Naive B cell (primary cell): ENCODE measurements at regions not wholly inside any gene's neighbourhood (a gene's known extent, or its start where the extent isn't known, plus 50 kb on each side); places are given as distances from the start of the nearest gene placed in this dataset.

Source experiments
- ATAC-seq, 2 donors: fragments of 150-1000 bp; cut with Tn5 transposase; 2 replicates each; pipeline ENCODE4 v1.10.0; 2021; ENCODE audit warnings: low read depth in 2 of 2, mild to moderate bottlenecking in 2 of 2, moderate library complexity in 2 of 2
- DNase-seq: peaks from one replicate; pipeline ENCODE4 v3.0.0; 2022
- H3K27ac Mint-ChIP-seq, 6 donors: one replicate each; pipeline ENCODE4 v1.8.0; 2020 to 2022; ENCODE audit warnings: mild to moderate bottlenecking in 6 of 6, mixed read lengths in 6 of 6, moderate library complexity in 5 of 6, inconsistent platforms in 2 of 6
- H3K27me3 Mint-ChIP-seq, 3 donors: one replicate each; pipeline ENCODE4 v1.8.0; 2021 to 2022; ENCODE audit warnings: mixed read lengths in 3 of 3, mild to moderate bottlenecking in 1 of 3
- H3K36me3 Mint-ChIP-seq, 2 donors: one replicate each; pipeline ENCODE4 v1.8.0; 2020 to 2022; ENCODE audit warnings: mixed read lengths in 2 of 2, inconsistent platforms in 1 of 2, mild to moderate bottlenecking in 1 of 2
- H3K4me1 Mint-ChIP-seq, 3 donors: one replicate each; pipeline ENCODE4 v1.8.0; 2020 to 2022; ENCODE audit warnings: mixed read lengths in 3 of 3, inconsistent platforms in 1 of 3, mild to moderate bottlenecking in 1 of 3, moderate library complexity in 1 of 3
- H3K4me3 Mint-ChIP-seq, 8 donors: one replicate each; pipeline ENCODE4 v1.8.0; 2020 to 2022; ENCODE audit warnings: mild to moderate bottlenecking in 8 of 8, mixed read lengths in 8 of 8, moderate library complexity in 8 of 8, inconsistent platforms in 2 of 8
- H3K9me3 Mint-ChIP-seq, 7 donors: one replicate each; pipeline ENCODE4 v1.8.0; 2020 to 2022; ENCODE audit warnings: mixed read lengths in 7 of 7, mild to moderate bottlenecking in 5 of 7, inconsistent platforms in 2 of 7, moderate library complexity in 1 of 7

DNA sequence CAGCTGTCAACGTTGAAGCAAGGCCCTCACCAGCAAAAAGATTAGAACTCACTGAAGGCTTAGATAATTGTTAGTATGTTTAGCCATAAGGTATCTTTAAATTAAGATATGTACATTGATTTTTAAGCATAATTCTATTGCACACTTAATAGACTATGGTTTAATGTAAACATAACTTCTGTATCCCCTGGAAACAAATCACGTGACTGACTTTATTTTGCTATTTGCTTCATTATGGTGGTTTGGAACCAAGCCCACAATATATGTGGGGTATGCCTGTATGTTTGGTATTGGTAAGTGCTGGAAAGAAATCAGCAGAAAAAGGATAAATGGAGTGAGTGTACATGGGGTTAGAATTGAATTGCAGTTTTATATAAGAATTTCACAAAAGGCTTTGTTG, 111.9 kb downstream of the NMUR2 start:
- ATAC-seq, result no peak
- H3K27me3 Mint-ChIP-seq, result peaks cover 0 to 6% (median 0%) of the 10 kb centered on the region in 3 donors

GRCh38 chr5:152290181-152290580, 114.9 kb downstream of the NMUR2 start:
- no peak overlapping the region for H3K4me3 Mint-ChIP-seq
- H3K27ac Mint-ChIP-seq, result no peak overlapping the region
- H3K27me3 Mint-ChIP-seq, result no peaks in the 10 kb centered on the region
- H3K4me1 Mint-ChIP-seq, result no peaks in the 10 kb centered on the region
- H3K9me3 Mint-ChIP-seq, result peaks cover 0 to 18% (median 0%) of the 10 kb centered on the region in 7 donors
- DNase-seq (no peak), ATAC-seq (no peak)
- H3K36me3 Mint-ChIP-seq, result no peaks in the 10 kb centered on the region

More for the DNA sequence above, 111.9 kb downstream of the NMUR2 start:
- no peaks in the 10 kb centered on the region for H3K36me3 Mint-ChIP-seq
- no peaks in the 10 kb centered on the region for H3K4me1 Mint-ChIP-seq
- no peak overlapping the region for H3K27ac Mint-ChIP-seq
- no peak for DNase-seq
- peaks cover 0 to 18% (median 0%) of the 10 kb centered on the region in 7 donors for H3K9me3 Mint-ChIP-seq
- H3K4me3 Mint-ChIP-seq, result no peak overlapping the region

DNA sequence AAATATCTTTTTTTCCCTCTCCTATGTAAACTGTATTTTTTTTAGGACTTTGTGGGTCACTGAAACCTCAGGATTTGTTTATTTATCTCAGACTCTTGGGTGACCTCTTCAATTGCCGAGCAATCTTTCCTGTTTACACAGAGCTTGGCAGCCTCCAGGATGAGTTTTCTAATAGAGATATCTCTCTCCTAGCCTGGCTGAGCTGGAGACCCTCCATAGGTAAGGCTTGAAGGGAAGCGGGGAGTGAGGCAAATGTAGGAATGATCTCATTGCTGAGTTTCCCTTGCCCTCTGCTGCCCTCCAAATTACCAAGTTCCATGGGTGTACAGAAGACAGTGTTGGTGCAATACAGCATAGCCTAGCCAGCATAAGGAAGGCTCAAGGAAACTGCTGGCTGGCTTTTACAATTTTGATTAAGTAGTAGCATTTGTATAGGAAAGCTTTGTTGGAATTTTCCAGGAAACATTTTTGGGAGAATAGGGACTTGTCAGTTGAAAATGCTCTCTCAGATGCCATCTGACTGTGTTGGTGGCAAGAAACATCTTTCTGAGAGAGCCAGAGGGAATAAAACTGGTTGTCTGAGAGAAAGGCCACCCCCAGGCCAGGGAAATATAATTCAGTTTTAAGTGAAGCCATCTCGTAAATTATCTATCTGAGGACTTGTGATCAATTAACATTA, 116.0 kb downstream of the NMUR2 start:
- H3K4me1 Mint-ChIP-seq, result no peaks in the 10 kb centered on the region
- peaks cover 0 to 6% (median 0%) of the 10 kb centered on the region in 3 donors for H3K27me3 Mint-ChIP-seq
- H3K27ac Mint-ChIP-seq, result no peak overlapping the region
- no peaks in the 10 kb centered on the region for H3K36me3 Mint-ChIP-seq
- no peak overlapping the region for H3K4me3 Mint-ChIP-seq
- ATAC-seq (no peak), DNase-seq (no peak)
- H3K9me3 Mint-ChIP-seq, result peaks cover 0 to 20% (median 0%) of the 10 kb centered on the region in 7 donors

DNA sequence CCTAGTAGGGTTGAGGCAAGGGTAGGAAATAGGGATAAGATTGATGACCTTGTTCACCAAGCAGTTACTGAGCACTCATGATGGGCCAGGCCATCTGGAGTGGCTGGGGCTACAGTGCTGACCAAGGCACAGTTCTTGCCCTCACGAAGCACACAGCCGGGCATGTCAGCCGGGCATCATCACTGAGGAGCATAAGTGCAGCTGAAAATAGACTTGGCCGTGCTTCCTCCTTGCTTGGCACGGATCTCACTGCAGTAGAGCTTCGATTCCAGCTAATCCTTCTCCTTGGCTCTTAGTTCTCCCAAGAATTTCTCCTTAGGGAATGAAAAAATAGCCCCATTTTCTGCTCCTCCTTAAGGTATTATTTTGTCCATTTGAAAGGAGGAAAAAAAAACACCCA, 116.6 kb downstream of the NMUR2 start:
- H3K4me3 Mint-ChIP-seq, result no peak overlapping the region
- no peaks in the 10 kb centered on the region for H3K4me1 Mint-ChIP-seq
- ATAC-seq (no peak), DNase-seq (no peak)
- H3K27ac Mint-ChIP-seq, result no peak overlapping the region
- H3K36me3 Mint-ChIP-seq, result no peaks in the 10 kb centered on the region
- peaks cover 0 to 20% (median 0%) of the 10 kb centered on the region in 7 donors for H3K9me3 Mint-ChIP-seq
- peaks cover 0 to 11% (median 0%) of the 10 kb centered on the region in 3 donors for H3K27me3 Mint-ChIP-seq

DNA sequence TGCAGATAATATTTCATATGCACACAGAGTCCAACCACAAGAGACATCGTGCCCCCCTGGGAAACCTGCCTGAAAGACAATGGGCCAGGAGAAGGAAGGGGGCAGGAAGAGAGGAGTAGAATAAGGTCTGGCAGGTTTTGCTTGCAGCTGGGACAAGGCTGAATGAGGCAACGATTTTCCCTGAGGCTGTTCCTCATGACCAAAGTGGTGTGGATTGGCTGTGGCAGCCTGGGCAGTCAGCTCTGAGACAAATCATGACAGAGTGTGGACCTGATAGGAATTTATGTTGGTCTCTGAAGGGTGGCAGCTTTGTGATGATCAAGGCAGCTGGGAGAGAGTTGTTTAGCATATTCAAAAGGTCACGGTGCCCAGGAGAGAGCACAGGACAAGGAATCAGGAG, 119.3 kb downstream of the NMUR2 start:
- no peaks in the 10 kb centered on the region for H3K36me3 Mint-ChIP-seq
- no peak overlapping the region for H3K4me3 Mint-ChIP-seq
- ATAC-seq (no peak), DNase-seq (no peak)
- peaks cover 0 to 11% (median 0%) of the 10 kb centered on the region in 3 donors for H3K27me3 Mint-ChIP-seq
- no peak overlapping the region for H3K27ac Mint-ChIP-seq
- peaks cover 2 to 23% (median 3%) of the 10 kb centered on the region in 7 donors for H3K9me3 Mint-ChIP-seq
- no peaks in the 10 kb centered on the region for H3K4me1 Mint-ChIP-seq

DNA sequence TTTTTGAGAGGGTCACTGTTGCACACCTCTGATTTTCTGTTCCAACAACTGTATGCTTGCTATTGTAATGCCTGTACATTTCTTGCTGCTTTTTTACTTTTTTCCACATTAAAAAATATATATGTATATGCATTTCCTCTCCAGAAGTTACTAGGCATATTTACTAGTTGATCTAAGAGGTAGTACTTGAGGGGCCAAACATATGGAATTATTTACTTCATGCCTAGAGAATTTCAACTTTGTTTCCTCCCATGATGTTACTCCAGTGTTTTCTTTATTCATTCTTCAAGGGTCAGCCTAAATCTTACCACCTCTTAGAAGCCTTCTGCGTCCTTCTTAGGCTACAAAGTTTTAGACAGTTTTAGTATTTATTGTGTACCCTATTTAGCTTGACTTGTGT, 122.7 kb downstream of the NMUR2 start:
- DNase-seq (no peak), ATAC-seq (no peak)
- no peaks in the 10 kb centered on the region for H3K4me1 Mint-ChIP-seq
- no peak overlapping the region for H3K4me3 Mint-ChIP-seq
- peaks cover 0 to 11% (median 11%) of the 10 kb centered on the region in 3 donors for H3K27me3 Mint-ChIP-seq
- peaks cover 2 to 22% (median 5%) of the 10 kb centered on the region in 7 donors for H3K9me3 Mint-ChIP-seq
- no peaks in the 10 kb centered on the region for H3K36me3 Mint-ChIP-seq
- no peak overlapping the region for H3K27ac Mint-ChIP-seq

- no peak overlapping the region for H3K4me3 Mint-ChIP-seq
- peaks cover 0 to 11% (median 0%) of the 10 kb centered on the region in 3 donors for H3K27me3 Mint-ChIP-seq
- no peak for DNase-seq
- no peak overlapping the region for H3K27ac Mint-ChIP-seq
- no peak for ATAC-seq
- H3K36me3 Mint-ChIP-seq, result no peaks in the 10 kb centered on the region
- H3K9me3 Mint-ChIP-seq, result peaks cover 0 to 16% (median 2%) of the 10 kb centered on the region in 7 donors
- no peaks in the 10 kb centered on the region for H3K4me1 Mint-ChIP-seq
These were observed 127.1 kb downstream of the NMUR2 start for GRCh38 chr5:152277936-152278335.

DNA sequence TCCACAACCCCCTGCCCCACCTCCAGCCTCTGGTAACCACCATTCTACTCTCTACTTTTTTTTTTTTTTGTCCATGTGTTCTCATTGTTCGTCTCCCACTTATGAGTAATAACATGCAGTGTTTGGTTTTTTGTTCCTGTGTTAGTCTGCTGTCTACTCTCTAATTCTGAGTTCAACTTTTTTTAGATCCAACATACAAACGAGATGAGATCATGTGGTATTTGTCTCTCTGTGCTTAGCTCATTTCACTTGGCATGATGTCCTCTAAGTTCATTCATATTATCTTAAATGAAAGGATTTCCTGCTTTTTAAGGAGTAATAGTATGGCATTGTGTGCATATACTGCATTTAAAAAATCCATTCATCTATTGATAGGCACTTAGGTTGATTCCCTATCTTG, 130.9 kb downstream of the NMUR2 start:
- H3K27me3 Mint-ChIP-seq, result peaks cover 0 to 6% (median 0%) of the 10 kb centered on the region in 3 donors
- ATAC-seq (no peak), DNase-seq (no peak)
- no peaks in the 10 kb centered on the region for H3K4me1 Mint-ChIP-seq
- no peaks in the 10 kb centered on the region for H3K36me3 Mint-ChIP-seq
- H3K4me3 Mint-ChIP-seq, result no peak overlapping the region
- H3K27ac Mint-ChIP-seq, result no peak overlapping the region
- H3K9me3 Mint-ChIP-seq, result no peaks in the 10 kb centered on the region

DNA sequence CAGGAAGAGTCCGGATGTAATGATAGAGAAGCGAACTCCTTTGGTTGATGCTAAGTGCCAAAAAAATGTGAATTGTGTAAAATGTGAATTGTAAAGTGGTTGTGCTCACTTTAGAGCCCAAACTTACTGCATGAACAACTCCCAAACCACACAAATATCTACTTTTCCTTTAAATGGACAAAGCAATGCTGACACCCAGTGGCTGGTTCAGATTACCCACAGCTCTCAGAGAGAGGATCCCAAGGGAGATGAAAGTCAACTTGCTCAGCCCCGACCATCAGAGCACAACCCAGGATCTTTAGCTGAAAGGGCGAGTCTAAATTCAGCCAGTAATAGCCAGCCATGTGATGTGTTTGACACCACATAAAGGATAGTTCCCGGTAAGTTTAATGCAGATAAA, 133.7 kb downstream of the NMUR2 start:
- Mint-ChIP-seq H3K4me1 (no peaks in the 10 kb centered on the region), H3K27ac (no peak overlapping the region), H3K36me3 (no peaks in the 10 kb centered on the region), H3K9me3 (no peaks in the 10 kb centered on the region), H3K4me3 (no peak overlapping the region), H3K27me3 (peaks cover 0 to 5% (median 0%) of the 10 kb centered on the region in 3 donors)
- no peak for ATAC-seq
- no peak for DNase-seq

- H3K27me3 Mint-ChIP-seq, result peaks cover 0 to 5% (median 0%) of the 10 kb centered on the region in 3 donors
- ATAC-seq, result no peak
These were observed 135.0 kb downstream of the NMUR2 start for GRCh38 chr5:152270096-152270495.

GRCh38 chr5:152269533-152269932, 135.5 kb downstream of the NMUR2 start:
- Mint-ChIP-seq H3K27ac (no peak overlapping the region), H3K4me3 (no peak overlapping the region)

More at GRCh38 chr5:152270096-152270495, 135.0 kb downstream of the NMUR2 start:
- no peaks in the 10 kb centered on the region for H3K9me3 Mint-ChIP-seq
- H3K27ac Mint-ChIP-seq, result no peak overlapping the region
- DNase-seq, result no peak
- H3K36me3 Mint-ChIP-seq, result no peaks in the 10 kb centered on the region
- H3K4me3 Mint-ChIP-seq, result no peak overlapping the region
- no peaks in the 10 kb centered on the region for H3K4me1 Mint-ChIP-seq

GRCh38 chr5:152264645-152265254, 140.3 kb downstream of the NMUR2 start:
- Mint-ChIP-seq H3K27ac (no peak overlapping the region), H3K4me3 (no peak overlapping the region), H3K36me3 (no peaks in the 10 kb centered on the region), H3K4me1 (no peaks in the 10 kb centered on the region), H3K27me3 (peaks cover 0 to 5% (median 0%) of the 10 kb centered on the region in 3 donors), H3K9me3 (peaks cover 0 to 2% (median 0%) of the 10 kb centered on the region in 7 donors)
- ATAC-seq (no peak), DNase-seq (no peak)

More at GRCh38 chr5:152269533-152269932, 135.5 kb downstream of the NMUR2 start:
- ATAC-seq (no peak), DNase-seq (no peak)
- Mint-ChIP-seq H3K27me3 (peaks cover 0 to 5% (median 0%) of the 10 kb centered on the region in 3 donors), H3K36me3 (no peaks in the 10 kb centered on the region), H3K4me1 (no peaks in the 10 kb centered on the region), H3K9me3 (no peaks in the 10 kb centered on the region)

GRCh38 chr5:152262667-152263066, 142.4 kb downstream of the NMUR2 start:
- Mint-ChIP-seq H3K4me1 (no peaks in the 10 kb centered on the region), H3K36me3 (no peaks in the 10 kb centered on the region), H3K9me3 (peaks cover 0 to 2% (median 0%) of the 10 kb centered on the region in 7 donors), H3K27ac (no peak overlapping the region), H3K27me3 (peaks cover 0 to 5% (median 5%) of the 10 kb centered on the region in 3 donors), H3K4me3 (no peak overlapping the region)
- DNase-seq, result no peak
- ATAC-seq, result no peak

DNA sequence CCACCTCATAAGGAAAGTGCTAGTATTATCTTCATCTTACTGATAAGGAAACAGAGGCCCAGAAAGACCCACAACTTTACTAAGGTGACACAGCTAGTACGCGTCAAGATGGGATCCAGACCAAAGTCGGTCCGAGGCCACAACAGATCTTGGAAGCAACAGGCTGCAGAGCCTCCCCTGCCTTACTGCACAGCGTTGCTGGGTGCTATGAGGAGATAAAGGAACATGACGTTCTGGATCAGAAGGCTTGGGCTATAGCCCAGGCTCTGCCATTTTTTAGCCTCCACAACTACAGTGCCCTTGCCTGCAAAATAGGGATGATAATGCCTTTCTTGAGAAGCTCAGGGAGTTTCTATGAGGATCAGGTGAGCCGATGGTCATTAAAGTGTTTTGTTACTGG, 144.1 kb downstream of the NMUR2 start:
- Mint-ChIP-seq H3K36me3 (no peaks in the 10 kb centered on the region), H3K4me3 (no peak overlapping the region), H3K9me3 (peaks cover 0 to 7% (median 0%) of the 10 kb centered on the region in 7 donors), H3K27ac (no peak overlapping the region), H3K27me3 (peaks cover 0 to 9% (median 0%) of the 10 kb centered on the region in 3 donors), H3K4me1 (no peaks in the 10 kb centered on the region)
- ATAC-seq (no peak), DNase-seq (no peak)
